IPS-20b (cell line): ENCODE measurements at regions not wholly inside any gene's neighbourhood (a gene's known extent, or its start where the extent isn't known, plus 50 kb on each side); places are given as distances from the start of the nearest gene placed in this dataset.

Experiments used
- H3K27ac ChIP-seq: one replicate; pipeline ENCODE4 v1.5.1; 2013; ENCODE audit warnings: low read length
- H3K27me3 ChIP-seq: 2 replicates; pipeline ENCODE4 v1.6.1; 2013; ENCODE audit warnings: mild to moderate bottlenecking, low read length, inconsistent platforms; ENCODE audit not compliant: insufficient read depth
- H3K36me3 ChIP-seq: 2 replicates; pipeline ENCODE4 v1.6.1; 2013; ENCODE audit warnings: low read depth, mild to moderate bottlenecking, inconsistent platforms, low read length, moderate library complexity; ENCODE audit not compliant: insufficient read depth
- H3K4me1 ChIP-seq: 2 replicates; pipeline ENCODE4 v1.6.1; 2013; ENCODE audit warnings: mild to moderate bottlenecking, control low read depth, inconsistent platforms, low read length, moderate library complexity; ENCODE audit not compliant: insufficient read depth
- H3K4me3 ChIP-seq: 2 replicates; pipeline ENCODE4 v1.5.1; 2013; ENCODE audit warnings: mild to moderate bottlenecking, low read length, inconsistent platforms
- H3K9ac ChIP-seq: 2 replicates; pipeline ENCODE4 v1.6.1; 2013; ENCODE audit warnings: low read depth, mild to moderate bottlenecking, inconsistent platforms, low read length, moderate library complexity
- H3K9me3 ChIP-seq: 2 replicates; pipeline ENCODE4 v1.6.1; 2013; ENCODE audit warnings: mild to moderate bottlenecking, low read depth, low read length, inconsistent platforms; ENCODE audit not compliant: insufficient read depth

- no peak overlapping the region for H3K4me3 ChIP-seq
- no peaks in the 10 kb centered on the region for H3K27me3 ChIP-seq
- H3K9me3 ChIP-seq, result no peaks in the 10 kb centered on the region; the same call in 1 of the 2 replicates
- H3K27ac ChIP-seq, result no peak overlapping the region
- no peaks in the 10 kb centered on the region for H3K4me1 ChIP-seq
- no peak overlapping the region for H3K9ac ChIP-seq
- no peaks in the 10 kb centered on the region for H3K36me3 ChIP-seq
These were observed 102.8 kb downstream of the MAF start for GRCh38 chr16:79497606-79498350.

- Histone ChIP-seq H3K4me3 (no peak overlapping the region), H3K27ac (no peak overlapping the region), H3K4me1 (no peaks in the 10 kb centered on the region), H3K27me3 (no peaks in the 10 kb centered on the region), H3K36me3 (no peaks in the 10 kb centered on the region), H3K9me3 (no peaks in the 10 kb centered on the region; the same call in 1 of the 2 replicates), H3K9ac (no peak overlapping the region)
These were observed 106.6 kb downstream of the MAF start for GRCh38 chr16:79493911-79494310.

GRCh38 chr16:79492036-79492435, 108.5 kb downstream of the MAF start:
- Histone ChIP-seq H3K9ac (no peak overlapping the region), H3K27ac (no peak overlapping the region), H3K4me1 (no peaks in the 10 kb centered on the region), H3K36me3 (no peaks in the 10 kb centered on the region), H3K9me3 (no peaks in the 10 kb centered on the region), H3K27me3 (no peaks in the 10 kb centered on the region), H3K4me3 (no peak overlapping the region)

GRCh38 chr16:79485020-79485419, 115.5 kb downstream of the MAF start:
- H3K27me3 ChIP-seq, result no peaks in the 10 kb centered on the region
- H3K9ac ChIP-seq, result no peak overlapping the region
- H3K4me3 ChIP-seq, result no peak overlapping the region
- H3K4me1 ChIP-seq, result no peaks in the 10 kb centered on the region
- H3K9me3 ChIP-seq, result no peaks in the 10 kb centered on the region
- no peak overlapping the region for H3K27ac ChIP-seq
- no peaks in the 10 kb centered on the region for H3K36me3 ChIP-seq

GRCh38 chr16:79484237-79484636, 116.3 kb downstream of the MAF start:
- Histone ChIP-seq H3K9me3 (no peaks in the 10 kb centered on the region), H3K4me3 (no peak overlapping the region), H3K4me1 (no peaks in the 10 kb centered on the region)

GRCh38 chr16:79483336-79483735, 117.2 kb downstream of the MAF start:
- Histone ChIP-seq H3K27me3 (no peaks in the 10 kb centered on the region), H3K9ac (no peak overlapping the region), H3K36me3 (no peaks in the 10 kb centered on the region), H3K4me3 (no peak overlapping the region), H3K27ac (no peak overlapping the region), H3K4me1 (no peaks in the 10 kb centered on the region), H3K9me3 (no peaks in the 10 kb centered on the region)

More at GRCh38 chr16:79484237-79484636, 116.3 kb downstream of the MAF start:
- Histone ChIP-seq H3K36me3 (no peaks in the 10 kb centered on the region), H3K27me3 (no peaks in the 10 kb centered on the region), H3K9ac (no peak overlapping the region), H3K27ac (no peak overlapping the region)

- Histone ChIP-seq H3K36me3 (no peaks in the 10 kb centered on the region), H3K9ac (no peak overlapping the region), H3K4me3 (no peak overlapping the region), H3K27ac (no peak overlapping the region), H3K27me3 (no peaks in the 10 kb centered on the region), H3K9me3 (no peaks in the 10 kb centered on the region), H3K4me1 (no peaks in the 10 kb centered on the region)
These were observed 118.5 kb downstream of the MAF start for GRCh38 chr16:79482011-79482410.

GRCh38 chr16:79480929-79481328, 119.6 kb downstream of the MAF start:
- Histone ChIP-seq H3K36me3 (no peaks in the 10 kb centered on the region), H3K27ac (no peak overlapping the region), H3K4me3 (no peak overlapping the region), H3K9ac (no peak overlapping the region), H3K27me3 (no peaks in the 10 kb centered on the region), H3K9me3 (no peaks in the 10 kb centered on the region), H3K4me1 (no peaks in the 10 kb centered on the region)

- Histone ChIP-seq H3K4me3 (no peak overlapping the region), H3K27ac (no peak overlapping the region), H3K36me3 (no peaks in the 10 kb centered on the region), H3K9me3 (no peaks in the 10 kb centered on the region), H3K4me1 (no peaks in the 10 kb centered on the region), H3K27me3 (no peaks in the 10 kb centered on the region), H3K9ac (no peak overlapping the region)
These were observed 120.5 kb downstream of the MAF start for GRCh38 chr16:79480056-79480455.

GRCh38 chr16:79476580-79476979, 124.0 kb downstream of the MAF start:
- no peaks in the 10 kb centered on the region for H3K9me3 ChIP-seq
- H3K36me3 ChIP-seq, result no peaks in the 10 kb centered on the region
- no peaks in the 10 kb centered on the region for H3K27me3 ChIP-seq
- no peaks in the 10 kb centered on the region for H3K4me1 ChIP-seq
- H3K9ac ChIP-seq, result no peak overlapping the region
- H3K4me3 ChIP-seq, result no peak overlapping the region
- H3K27ac ChIP-seq, result no peak overlapping the region

GRCh38 chr16:79475841-79476240, 124.7 kb downstream of the MAF start:
- Histone ChIP-seq H3K36me3 (no peaks in the 10 kb centered on the region), H3K9ac (no peak overlapping the region), H3K4me1 (no peaks in the 10 kb centered on the region), H3K4me3 (no peak overlapping the region), H3K9me3 (no peaks in the 10 kb centered on the region), H3K27ac (no peak overlapping the region), H3K27me3 (no peaks in the 10 kb centered on the region)

- Histone ChIP-seq H3K27ac (no peak overlapping the region), H3K36me3 (no peaks in the 10 kb centered on the region), H3K27me3 (no peaks in the 10 kb centered on the region)
These were observed 127.1 kb downstream of the MAF start for GRCh38 chr16:79473456-79473855.

More at GRCh38 chr16:79473456-79473855, 127.1 kb downstream of the MAF start:
- H3K4me3 ChIP-seq, result no peak overlapping the region
- no peaks in the 10 kb centered on the region for H3K9me3 ChIP-seq
- H3K4me1 ChIP-seq, result no peaks in the 10 kb centered on the region
- no peak overlapping the region for H3K9ac ChIP-seq
